ENCODE measurements at regions not wholly inside any gene's neighbourhood (a gene's known extent, or its start where the extent isn't known, plus 50 kb on each side); places are given as distances from the start of the nearest gene placed in this dataset.

GRCh38 chr2:120656273-120656950 lies 79.3 kb upstream of the GLI2 start:
- no peak for DNase-seq (ENCODE audit: low read depth in 2 of 2)

DNA sequence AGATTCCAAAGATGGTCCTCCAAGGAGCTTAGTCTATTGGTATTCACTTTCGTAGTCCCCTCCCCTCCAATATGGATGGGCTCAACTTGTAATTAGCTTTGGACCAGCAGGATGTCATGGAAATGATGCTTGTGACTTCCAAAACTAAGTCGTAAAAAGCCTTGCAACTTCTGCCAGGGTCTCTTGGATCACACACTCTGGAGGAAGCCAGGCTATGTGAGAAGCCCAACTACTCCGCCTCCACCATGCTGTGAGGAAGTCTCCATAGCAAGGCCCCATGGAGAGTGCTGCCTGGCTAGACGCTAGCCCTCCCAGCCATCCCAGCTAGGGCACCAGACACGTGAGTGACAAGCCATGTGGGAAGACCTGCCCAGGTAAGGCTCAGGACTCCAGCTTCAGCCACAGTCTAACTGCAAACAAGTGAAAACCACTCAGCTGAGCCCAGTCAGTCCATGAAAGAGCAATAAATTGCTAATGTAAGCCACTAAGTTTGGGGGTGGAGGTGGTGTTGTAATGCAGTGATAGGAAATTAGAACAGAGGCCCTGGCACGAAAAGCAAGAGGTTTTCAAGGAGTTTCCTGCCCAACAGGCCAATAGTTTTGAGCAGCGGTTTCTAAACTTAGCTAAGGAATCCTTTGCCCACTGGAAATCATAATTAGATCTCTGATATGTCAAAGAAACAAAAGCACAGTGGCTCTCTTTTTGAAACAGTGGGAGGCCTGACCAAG lies 77.5 kb upstream of the GLI2 start:
- no peak for DNase-seq (ENCODE audit: low read depth in 2 of 2)

DNA sequence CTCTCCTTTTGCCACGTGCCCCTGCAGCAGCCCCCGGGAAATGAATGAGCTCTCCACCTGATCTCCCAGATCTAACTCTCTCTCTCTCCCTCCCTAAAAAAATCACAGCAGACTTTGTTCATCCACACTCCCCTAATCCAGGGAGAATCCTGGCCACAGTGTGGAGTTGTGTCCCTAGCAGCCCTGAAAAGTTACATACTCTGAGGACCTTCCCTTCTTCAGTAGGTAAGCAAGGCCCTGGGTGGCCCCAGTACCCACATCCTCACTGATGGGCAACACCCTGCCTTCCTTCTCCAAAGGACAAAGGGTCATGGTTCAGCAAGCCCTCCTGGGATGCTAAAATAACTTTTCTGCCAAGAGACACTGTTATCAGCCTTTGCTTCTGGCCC lies 76.9 kb upstream of the GLI2 start:
- no peak for DNase-seq (ENCODE audit: low read depth in 2 of 2)

DNA sequence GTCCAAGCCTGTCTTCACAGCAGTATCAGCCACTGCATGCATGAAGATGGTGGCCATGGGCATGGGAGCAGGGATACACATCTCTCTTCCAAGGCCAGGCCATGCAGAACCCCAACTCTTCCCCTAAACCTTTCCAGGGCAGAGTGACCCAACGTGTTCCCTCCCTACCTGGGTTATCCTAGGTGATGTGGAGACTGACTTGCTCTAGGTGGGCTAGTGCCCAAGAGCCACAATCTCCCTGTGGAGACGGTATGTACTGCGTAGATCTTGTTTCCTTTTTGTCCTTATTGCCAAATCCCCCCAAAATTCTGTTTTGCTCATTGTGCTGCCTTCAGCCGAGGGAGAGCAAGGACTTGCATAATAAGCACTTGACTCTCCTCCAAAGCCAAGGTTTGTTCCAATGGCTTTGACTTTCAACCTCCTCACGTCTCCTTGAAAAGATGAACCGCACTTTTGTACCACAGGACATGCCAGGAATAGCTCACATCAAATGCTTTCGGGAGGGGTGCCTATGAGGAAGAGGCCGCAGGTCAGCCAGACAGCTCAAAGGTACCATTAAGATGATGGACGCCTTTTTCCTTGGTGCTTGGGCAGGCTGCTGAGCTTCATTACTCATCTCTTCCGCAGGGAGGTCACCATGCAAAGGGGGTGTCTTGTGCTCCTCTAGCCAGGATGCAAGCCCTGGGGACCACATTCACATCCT lies 76.2 kb upstream of the GLI2 start:
- DNase-seq (ENCODE audit: low read depth in 2 of 2) = no peak

- no peak for DNase-seq (ENCODE audit: low read depth in 2 of 2)
Measured at GRCh38 chr2:120660056-120660694, 75.5 kb upstream of the GLI2 start.

DNA sequence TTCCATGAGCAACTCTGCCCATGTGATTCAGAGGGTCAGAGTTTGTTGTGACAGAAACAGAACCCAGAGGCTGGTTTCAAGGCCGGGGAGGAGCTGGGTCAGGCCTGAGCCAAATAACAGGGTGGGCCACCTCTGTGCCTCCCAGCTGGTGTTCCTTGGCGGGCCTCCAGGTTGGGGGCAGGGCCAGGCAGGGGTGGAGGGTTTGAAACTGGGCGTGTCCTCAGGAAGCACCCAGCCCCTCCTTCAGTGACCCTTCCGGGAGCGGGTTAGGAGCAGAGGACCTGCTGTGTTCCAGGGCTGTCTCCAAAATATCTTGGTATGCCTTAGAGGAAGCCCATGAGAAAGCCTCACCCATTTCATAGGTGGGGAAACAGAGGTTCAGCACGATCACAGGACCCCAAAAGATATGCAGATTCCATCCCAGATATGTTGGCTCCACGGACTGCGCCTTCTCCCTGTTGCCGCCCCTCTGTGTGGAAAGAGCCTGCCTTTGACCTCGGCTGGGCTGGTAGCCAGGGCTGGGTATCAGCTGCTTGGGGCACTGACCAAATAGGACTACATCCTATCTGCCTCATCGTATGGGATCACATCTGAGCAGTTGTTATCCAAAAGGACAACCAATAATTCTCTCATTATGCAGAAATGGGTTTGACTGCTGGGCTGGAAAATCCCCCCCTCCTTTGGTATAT lies 74.8 kb upstream of the GLI2 start:
- no peak for DNase-seq (ENCODE audit: low read depth in 2 of 2)

DNA sequence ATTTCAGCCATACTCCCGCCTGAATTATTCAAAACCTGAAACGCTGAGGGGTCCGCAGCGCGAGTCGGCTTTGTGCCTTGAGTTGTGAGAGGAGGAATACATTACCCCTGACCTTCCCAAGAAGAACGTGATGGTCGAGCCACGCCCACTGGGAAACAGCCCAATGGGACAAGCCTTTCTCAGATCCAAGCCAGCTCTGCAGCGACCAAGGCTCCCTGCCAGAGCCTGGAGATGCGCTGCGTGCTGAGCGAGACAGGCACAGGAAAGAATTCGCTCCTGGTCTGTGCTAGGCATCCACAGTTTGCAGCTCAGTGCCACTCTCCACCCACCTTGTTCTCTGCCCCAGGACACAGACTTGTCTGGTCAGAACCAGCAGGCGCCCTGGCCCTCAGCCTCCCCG lies 74.1 kb upstream of the GLI2 start:
- no peak for DNase-seq (ENCODE audit: low read depth in 2 of 2)

DNA sequence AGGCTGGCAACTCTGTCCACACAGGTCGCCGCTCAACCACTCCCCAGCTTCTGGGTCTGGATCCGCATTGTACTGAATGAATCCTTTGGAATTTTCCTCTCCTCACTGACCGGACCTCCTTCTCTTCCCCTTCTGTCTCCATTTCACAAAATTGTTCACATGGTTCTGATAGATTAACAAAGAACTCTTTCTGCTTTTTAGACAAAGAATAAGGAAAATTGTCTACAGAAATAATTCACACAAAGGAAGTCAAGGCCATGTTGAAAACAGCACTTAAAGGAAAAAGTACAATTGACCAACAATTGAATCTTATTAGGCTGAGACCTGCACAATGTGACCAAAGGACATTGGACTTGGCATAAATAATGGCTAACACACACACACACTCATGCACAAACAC lies 73.6 kb upstream of the GLI2 start:
- DNase-seq (ENCODE audit: low read depth in 2 of 2) = no peak

DNA sequence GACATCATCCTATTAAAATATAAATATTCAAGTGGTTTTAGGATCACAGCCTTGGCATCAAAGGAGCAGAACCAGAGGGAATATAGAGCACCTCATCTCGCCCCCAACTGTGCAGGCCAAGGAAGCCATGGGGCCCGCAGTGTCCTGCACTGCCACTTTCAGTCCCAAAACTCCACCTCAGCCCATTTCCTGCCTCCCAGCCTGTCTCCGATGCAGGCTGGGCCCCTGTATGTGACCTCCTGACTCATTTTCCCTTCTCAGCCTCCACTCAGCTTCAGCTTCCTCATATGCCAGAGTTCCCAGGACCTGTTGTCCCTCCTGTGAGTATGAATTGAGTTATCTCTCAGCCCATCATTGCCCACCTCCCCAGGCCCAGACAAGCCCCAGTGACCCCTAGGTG lies 72.9 kb upstream of the GLI2 start:
- DNase-seq (ENCODE audit: low read depth in 2 of 2) = no peak

GRCh38 chr2:120666433-120666832 lies 69.2 kb upstream of the GLI2 start:
- DNase-seq (ENCODE audit: low read depth in 2 of 2) = no peak

GRCh38 chr2:120667981-120668380 lies 67.7 kb upstream of the GLI2 start:
- DNase-seq (ENCODE audit: low read depth in 2 of 2) = no peak

DNA sequence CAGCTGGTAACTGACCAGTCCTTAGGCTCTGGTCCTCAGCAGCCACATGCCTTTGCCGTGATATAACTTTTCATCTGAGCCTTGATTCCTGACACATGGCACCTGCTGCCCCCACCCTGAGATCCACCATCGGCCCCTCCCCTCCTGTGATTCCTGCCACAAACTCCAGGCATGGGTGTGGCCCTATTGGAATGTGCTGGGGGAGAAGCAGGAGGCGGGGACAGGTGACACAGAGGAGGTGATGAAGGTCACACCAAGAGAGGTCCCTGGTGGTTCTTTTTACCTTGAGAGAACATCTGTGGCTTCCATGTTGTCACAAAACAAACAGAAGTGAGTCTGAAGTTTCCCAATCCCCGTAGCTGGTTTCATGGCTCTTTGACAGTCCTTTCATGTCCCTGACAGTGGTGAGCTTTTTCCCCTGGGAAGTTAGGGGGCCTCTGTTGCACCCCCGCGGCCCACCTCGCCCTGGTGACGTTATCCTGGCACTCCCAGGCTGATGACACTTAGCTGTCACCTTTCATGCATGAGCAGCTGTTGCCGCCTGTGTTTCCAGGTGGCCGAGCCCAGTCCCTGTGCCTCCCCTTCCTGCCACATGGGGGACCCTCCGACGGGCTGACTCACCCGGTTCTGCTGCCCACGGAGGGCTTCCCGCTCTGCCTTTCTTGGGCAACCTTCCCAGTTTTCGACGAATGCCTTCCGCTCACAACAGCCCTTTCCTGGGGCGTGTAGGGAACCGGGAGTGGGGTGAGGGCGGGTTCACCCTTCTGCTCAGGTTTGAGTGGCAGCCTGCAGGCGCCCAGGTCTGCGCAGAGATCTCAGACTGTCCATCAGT lies 66.3 kb upstream of the GLI2 start:
- DNase-seq (ENCODE audit: low read depth in 2 of 2) = no peak

DNA sequence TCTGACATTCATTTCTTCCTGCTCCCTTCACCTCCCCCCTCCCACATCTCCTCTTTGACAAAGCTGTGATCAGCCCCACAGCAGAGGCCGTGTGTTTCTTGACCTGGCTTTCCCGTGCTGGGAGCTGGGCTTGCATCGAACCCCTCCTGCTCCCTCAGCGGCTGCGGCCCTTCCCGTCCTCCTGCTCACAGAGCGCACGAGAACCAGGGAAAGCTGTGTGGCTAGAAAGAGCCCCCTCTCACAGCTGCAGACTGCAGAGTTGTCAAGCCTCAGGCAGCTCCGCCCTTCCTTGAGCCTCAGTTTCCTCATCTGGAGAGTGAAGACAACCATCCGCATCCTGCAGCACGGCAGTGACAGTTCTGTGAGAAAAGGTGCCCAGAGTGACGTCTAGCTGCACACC lies 65.7 kb upstream of the GLI2 start:
- no peak for DNase-seq (ENCODE audit: low read depth in 2 of 2)

DNA sequence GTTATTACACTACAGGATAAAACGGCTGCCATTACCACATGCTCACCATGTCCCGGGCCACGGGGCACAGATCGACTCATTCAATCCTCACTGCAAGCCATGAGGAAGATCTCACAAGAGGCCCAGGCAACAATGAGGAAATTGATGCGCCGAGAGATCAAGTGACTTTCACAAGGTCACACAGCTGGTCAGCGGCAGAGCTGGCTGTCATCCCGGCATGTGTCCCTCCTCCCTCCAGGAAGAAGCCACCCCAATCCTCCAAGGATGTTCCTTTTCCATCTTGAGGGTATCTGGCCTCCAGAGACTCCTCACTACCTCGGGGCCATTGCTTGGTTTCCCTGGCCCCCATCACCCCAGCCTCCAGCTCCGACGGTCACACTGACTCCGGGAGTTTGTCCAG lies 65.3 kb upstream of the GLI2 start:
- no peak for DNase-seq (ENCODE audit: low read depth in 2 of 2)

DNA sequence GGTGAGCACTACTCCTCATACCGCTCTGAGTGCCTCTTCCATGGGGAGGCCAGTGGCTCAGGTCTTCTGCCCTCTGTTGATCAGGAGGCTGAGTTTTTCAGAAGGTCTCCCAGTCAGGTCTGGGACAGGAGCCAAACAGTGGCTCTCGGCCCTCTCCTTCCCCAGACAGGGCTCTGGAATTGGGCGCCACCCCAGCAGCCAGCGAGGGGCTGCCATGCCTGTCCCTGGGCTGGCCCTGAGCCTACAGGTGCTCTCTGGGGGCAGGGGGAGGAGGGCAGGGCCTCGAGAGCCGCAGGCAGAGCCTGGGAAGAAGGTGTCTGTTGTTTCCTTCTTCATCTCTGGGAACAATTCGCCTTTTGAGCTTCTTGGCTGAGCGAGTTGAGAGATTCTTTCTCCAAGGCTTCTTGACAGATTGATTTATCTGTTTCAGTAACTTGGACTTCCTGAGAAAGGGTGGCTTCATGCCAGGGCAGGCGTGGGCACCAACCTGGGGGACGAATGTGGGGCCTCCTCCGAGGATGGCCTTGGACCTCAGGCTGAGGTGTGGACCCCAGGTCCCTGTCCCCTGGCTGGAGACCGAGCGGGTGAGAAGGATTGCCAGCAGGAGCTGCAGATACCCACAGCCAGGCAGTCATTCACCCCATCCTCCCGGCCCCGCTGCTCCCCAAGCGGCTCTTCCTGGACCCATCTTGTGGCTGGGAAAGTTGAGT lies 64.7 kb upstream of the GLI2 start:
- DNase-seq (ENCODE audit: low read depth in 2 of 2) = no peak

DNA sequence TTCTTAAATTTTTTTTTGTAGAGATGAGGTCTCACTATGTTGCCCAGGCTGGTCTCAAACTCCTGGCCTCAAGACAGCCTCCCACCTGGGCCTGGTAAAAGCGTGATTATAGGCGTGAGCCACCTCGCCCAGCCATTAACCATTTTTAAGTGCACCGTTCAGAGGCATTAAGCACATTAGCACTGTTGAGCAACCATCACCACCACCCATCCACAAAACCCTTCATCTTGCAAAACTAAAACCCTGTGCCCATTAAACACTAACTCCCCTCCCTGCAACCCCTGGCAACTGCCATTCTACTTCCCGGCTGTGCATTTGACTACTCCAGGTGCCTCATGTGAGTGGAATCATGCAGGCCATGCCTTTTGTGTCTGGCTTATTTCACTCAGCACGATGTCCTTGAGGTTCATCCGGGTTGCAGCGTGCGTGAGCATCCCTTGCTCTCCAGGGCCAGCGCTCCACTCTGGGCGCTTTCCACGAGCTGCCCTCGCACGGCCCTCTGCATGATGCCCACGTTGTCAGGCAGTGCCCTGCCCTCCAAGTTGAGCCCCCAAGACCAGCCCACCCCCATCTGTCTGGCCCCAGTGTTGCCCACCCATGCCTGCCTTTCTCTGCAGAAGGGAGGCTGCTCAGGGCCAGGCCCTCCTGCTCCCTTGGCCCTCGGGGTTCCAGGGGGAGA lies 63.0 kb upstream of the GLI2 start:
- no peak for DNase-seq (ENCODE audit: low read depth in 2 of 2)

- no peak for DNase-seq (ENCODE audit: low read depth in 2 of 2)
Measured at GRCh38 chr2:120673205-120673550, 62.5 kb upstream of the GLI2 start.

DNA sequence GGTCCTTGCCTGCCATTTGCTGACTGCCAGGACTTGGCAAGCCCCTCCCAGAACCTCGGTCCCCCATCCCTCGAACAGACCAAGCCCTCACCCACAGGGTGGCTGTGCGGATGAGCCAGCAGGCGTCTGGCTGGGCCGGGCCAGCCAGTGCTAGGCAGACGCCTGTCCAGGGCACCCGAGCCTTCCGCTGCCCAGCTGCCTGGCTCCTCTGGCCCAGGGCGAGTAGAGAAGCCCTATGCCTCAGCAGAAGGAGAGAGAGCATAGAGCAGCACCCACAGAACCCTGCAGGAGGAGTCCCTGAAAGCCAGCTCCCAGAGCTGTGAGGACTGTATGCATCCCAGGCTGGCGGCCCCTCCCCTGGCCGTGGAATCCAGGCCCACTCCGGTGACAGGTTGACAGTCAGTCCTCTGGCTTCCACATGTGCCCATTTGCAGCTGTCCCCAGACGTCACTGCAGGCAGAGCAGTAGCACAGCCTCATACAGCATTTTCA lies 62.1 kb upstream of the GLI2 start:
- DNase-seq (ENCODE audit: low read depth in 2 of 2) = no peak

DNA sequence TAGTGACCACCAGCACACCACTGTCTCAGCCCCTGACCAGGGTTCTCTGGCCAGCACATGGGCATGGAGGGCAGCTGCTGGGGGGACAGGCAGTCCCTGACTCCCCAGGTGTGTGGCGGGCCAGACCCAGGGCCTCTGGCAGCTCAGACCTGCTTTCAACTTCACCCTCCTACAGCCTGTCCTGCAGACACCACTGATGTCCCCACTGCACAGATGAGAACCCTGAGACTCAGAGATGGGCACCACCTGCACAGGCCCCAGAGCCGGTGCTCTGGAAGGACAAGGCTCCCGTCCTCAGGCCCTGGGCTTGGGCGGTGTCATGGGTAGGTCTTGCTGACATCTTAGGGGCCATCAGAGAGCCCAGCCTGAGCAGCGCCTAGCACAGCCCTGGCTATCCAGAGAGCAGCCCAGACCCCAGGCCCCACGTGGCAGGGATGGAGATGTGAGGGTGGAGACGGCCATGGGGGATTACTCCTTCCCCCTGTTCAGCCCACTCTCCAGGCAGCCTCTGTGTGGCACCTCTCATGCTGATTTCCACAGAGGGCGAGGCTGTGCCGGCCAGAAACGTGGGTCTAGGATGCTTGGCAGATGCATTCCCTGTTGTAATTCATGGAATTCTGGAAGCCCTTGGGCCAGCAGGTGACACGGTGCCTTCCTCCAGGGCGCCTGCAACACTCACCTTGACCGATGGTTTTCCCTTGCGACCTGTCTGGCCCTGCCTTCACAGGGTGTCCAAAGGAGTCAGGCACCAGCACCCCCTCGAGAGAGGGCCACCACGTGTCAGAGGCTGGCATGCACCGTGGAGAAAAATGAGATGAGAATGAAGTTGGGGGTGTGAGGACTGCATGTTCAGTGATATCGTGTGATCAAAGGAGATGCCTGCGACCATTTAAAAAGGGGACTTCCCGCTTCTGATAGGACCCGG lies 61.2 kb upstream of the GLI2 start:
- DNase-seq (ENCODE audit: low read depth in 2 of 2) = no peak

Data from stimulated activated CD4-positive, alpha-beta T cell treated with anti-CD3 and anti-CD28 coated beads, Interleukin-1b, Interleukin-23, amount 100 ng/mL, for 4 hours (primary cell).